AG04450 (cell line): ENCODE measurements at regions not wholly inside any gene's neighbourhood (a gene's known extent, or its start where the extent isn't known, plus 50 kb on each side); places are given as distances from the start of the nearest gene placed in this dataset.

Source experiments
- CTCF ChIA-PET: fragments of 300-600, 350-600 bp; formaldehyde crosslinking; extraction: SDS; loops from one replicate; lab custom pipeline; 2022; ENCODE audit warnings: antibody characterized with exemption, inconsistent platforms; lab: Charles Lee
- POLR2A ChIA-PET: fragments of 350-600 bp; formaldehyde crosslinking; extraction: SDS; loops from one replicate; lab custom pipeline; 2021; ENCODE audit warnings: antibody characterized with exemption, inconsistent platforms; lab: Yijun Ruan, JAX
- DNase-seq: peaks from one replicate; pipeline ENCODE4 v3.0.0-alpha.2; 2011; ENCODE audit warnings: low read depth, low spot score
- H3K27ac ChIP-seq: one replicate; pipeline ENCODE4 v1.5.1; 2012; ENCODE audit warnings: low read depth, low read length, control low read depth
- H3K27me3 ChIP-seq: one replicate; pipeline ENCODE4 v1.6.0; 2012; ENCODE audit warnings: low read length; ENCODE audit not compliant: control insufficient read depth, insufficient read depth
- H3K4me3 ChIP-seq: 2 replicates; pipeline ENCODE4 v1.5.1; 2011; ENCODE audit warnings: mild to moderate bottlenecking, low read depth, low read length, control low read depth
- H3K9me3 ChIP-seq: 2 replicates; pipeline ENCODE4 v1.5.1; 2012; ENCODE audit warnings: low read length; ENCODE audit not compliant: control insufficient read depth, insufficient read depth
- TF ChIP-seq, protein P1 (sequence below): IDR thresholded peaks from 2 replicates; pipeline ENCODE4 v1.5.1; 2011; ENCODE audit warnings: low read depth, low read length, control low read depth, inconsistent platforms

DNA sequence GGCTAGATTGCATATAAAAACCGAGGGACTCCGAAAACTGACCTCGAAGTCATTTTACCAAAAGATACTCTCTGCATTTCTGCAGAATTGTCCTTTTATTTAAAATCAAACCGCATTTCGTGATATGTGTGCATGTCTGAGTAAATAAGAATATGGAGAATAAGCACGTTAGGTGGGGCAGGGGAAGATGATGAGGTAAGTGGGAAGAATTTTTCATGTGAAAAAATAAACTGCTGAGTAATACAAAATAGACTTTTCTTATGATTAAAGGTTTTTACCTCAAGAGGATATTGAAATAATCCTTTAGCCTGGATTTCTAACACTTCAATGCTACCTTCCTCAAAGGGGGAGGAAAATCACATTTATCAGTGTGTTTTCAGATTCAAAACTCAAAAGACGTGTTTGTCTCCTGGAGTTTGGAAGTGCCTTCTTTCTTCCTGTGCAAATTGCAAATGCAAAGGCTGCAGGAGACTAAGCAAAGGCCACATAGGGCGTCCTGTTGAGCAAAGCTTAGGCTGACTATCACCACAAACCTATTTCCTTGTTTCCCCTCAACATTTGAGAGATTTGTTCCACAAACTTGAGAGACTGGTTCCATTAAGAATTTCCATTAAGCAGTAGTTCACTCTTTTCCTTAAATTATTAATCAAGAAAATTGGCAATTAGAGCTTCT lies 813.5 kb downstream of the MCTP2 start:
- TF ChIP-seq, protein P1, sequence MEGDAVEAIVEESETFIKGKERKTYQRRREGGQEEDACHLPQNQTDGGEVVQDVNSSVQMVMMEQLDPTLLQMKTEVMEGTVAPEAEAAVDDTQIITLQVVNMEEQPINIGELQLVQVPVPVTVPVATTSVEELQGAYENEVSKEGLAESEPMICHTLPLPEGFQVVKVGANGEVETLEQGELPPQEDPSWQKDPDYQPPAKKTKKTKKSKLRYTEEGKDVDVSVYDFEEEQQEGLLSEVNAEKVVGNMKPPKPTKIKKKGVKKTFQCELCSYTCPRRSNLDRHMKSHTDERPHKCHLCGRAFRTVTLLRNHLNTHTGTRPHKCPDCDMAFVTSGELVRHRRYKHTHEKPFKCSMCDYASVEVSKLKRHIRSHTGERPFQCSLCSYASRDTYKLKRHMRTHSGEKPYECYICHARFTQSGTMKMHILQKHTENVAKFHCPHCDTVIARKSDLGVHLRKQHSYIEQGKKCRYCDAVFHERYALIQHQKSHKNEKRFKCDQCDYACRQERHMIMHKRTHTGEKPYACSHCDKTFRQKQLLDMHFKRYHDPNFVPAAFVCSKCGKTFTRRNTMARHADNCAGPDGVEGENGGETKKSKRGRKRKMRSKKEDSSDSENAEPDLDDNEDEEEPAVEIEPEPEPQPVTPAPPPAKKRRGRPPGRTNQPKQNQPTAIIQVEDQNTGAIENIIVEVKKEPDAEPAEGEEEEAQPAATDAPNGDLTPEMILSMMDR = no peak
- Histone ChIP-seq H3K27ac (no peak overlapping the region), H3K4me3 (no peak overlapping the region), H3K9me3 (0 out of 2 replicates have a peak, but pooled peaks cover 4% of the 10 kb centered on the region), H3K27me3 (no peaks in the 10 kb centered on the region)
- CTCF ChIA-PET = no interaction called here
- POLR2A ChIA-PET = no interaction called here
- DNase-seq = no peak

DNA sequence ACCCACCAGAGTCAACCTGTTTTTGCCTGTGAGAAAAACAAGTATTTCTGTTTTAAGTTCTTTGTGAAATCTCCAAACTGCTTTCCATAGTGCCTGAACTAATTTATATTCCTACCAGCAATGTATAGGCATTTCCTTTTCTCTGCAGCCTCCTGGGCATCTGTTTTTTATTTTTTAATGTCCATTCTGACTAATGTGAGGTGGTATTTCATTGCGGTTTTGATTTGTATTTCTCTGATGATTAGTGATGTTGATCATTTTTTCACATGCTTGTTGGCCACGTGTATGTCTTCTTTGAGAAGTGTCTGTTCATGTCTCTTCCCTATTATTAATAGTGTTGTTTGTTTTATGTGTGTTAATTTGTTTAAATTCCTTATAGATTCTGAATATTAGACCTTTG lies 820.5 kb downstream of the MCTP2 start:
- ChIA-PET CTCF (interaction anchor here (0.6 kb wide), 1 partner anchor 198 kb away, joined by 3 read pairs; no protein-coding TSS in a partner anchor), POLR2A (no interaction called here)
- no peak for DNase-seq
- no peaks in the 10 kb centered on the region for H3K27me3 ChIP-seq
- TF ChIP-seq, protein P1 = no peak
- no peak overlapping the region for H3K27ac ChIP-seq
- H3K9me3 ChIP-seq = 0 out of 2 replicates have a peak, but pooled peaks cover 4% of the 10 kb centered on the region
- no peak overlapping the region for H3K4me3 ChIP-seq

DNA sequence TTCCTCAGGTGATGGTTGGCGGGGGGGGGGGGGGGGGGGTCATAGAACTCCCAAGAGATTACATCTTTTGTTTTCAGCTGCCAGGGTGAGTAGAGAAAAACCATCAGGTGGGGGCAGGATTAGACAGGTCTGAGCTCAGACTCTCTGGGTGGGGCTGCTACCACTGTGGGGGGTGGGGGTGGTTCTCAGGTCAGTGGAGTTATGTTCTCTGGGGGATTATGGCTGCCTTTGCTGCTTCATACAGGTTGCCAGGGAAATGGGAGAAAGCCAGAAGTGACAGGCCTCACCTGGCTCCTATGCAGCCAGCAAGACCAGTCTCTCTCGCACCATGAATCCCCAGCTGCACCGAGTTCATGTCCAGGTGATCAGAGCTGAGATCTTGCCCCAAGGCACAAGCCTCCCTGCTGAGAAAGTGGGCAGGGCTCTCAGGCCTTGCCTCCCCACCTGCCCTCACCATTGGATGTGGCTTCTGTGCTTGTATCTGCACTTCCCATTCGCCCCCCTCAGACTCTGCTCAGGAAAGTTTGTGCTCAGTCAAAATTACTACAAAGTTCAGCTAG lies 828.1 kb downstream of the MCTP2 start:
- Histone ChIP-seq H3K27me3 (peaks cover 2% of the 10 kb centered on the region), H3K27ac (no peak overlapping the region), H3K9me3 (no peaks in the 10 kb centered on the region), H3K4me3 (no peak overlapping the region)
- ChIA-PET POLR2A (no interaction called here), CTCF (no interaction called here)
- TF ChIP-seq, protein P1 = no peak
- no peak for DNase-seq

DNA sequence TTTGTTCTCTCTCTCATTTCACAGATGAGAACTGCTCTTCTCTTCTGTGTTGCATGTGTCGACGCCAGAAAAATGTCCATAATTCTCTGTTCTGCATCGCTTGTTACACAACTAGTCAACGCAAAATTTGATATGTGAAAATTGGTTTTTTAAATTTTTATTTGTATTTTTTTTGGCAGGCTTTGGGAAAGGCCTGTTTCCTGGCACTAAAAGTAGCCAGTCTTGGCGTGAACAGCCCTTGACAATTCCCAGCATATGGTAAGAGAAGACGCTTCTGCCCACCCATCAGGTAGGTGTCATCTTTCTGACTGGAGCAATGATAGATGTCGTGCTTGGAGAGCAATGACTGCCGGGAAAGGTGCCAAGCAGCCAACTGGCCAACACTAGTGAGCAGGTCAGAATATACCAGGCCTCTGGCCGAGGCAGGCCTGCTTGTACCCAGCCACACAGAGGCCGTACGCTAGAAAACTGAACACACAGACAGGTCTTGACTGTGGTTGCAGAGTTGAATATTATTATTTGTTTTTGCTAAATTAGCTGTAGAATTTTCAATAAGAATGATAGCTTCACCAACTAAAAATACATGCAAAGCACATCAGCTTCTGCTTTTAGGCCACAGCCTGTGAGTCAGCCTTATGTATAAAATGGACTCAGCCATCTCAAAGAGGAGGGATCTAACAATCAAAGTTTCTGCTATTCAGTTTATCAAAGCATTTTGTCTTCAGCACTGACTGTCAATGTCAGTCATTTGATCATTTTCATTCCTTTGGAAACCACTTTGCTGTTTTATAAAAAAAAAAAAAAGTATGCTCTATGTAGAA lies 837.5 kb downstream of the MCTP2 start:
- CTCF ChIA-PET = no interaction called here
- Histone ChIP-seq H3K4me3 (no peak overlapping the region), H3K27ac (no peak overlapping the region), H3K27me3 (no peaks in the 10 kb centered on the region), H3K9me3 (no peaks in the 10 kb centered on the region)
- DNase-seq = no peak
- POLR2A ChIA-PET = no interaction called here
- TF ChIP-seq, protein P1 = no peak
